HG03460 (cell line): ENCODE measurements at regions not wholly inside any gene's neighbourhood (a gene's known extent, or its start where the extent isn't known, plus 50 kb on each side); places are given as distances from the start of the nearest gene placed in this dataset.
"Not testable (repeated sequence)": the region's sequence is repeated elsewhere in the genome, so short reads cannot be mapped to it uniquely, and the experiment has no call there.

Experiments
- ATAC-seq: cut with Tn5 transposase; IDR thresholded peaks from one replicate; pipeline ENCODE4 v1.9.1; 2021; ENCODE audit not compliant: unreplicated experiment

DNA sequence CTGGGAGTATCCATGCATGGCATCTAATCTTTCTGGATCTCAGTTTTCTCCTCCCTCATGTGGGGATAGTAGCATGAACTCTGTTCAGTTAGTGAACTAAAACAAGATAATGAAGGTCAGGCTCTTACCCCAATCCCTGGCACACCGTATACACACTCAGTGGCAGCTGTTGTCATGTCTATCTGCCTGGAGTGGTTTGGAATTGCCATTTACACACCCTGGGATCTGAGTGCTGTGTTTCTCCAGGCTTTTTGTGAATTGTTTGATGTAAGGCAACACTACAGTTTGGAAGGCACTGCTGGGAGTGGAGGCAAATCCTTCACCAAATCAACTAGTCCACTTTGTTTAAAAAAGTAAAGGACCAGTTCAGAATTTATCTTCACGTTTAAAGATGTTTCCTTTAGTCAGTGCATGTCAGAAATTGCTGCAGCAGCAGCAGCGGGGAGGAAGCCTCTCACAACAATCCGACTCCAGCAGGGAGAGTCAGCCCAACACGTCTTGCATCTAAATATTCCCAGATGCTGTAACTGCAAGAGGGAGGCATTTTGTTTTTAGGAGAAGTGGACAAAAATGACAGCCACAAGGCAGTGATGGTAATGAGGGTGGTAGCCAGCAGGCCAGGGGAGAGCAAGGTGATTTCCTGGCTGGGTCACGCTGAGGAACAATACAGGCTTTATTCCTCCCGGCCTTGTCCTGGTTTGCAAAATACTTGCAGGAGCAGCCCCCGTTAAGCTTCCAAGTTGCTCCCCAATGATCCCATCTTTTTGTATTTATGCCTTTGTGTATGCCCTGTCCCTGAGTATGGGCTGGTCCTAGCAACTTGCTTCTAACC, 128.5 kb upstream of the LRIG1 start:
- ATAC-seq: no peak

GRCh38 chr3:66629982-66630368, 129.2 kb upstream of the LRIG1 start:
- no peak for ATAC-seq

GRCh38 chr3:66633402-66634381, 132.9 kb upstream of the LRIG1 start:
- ATAC-seq: no peak

DNA sequence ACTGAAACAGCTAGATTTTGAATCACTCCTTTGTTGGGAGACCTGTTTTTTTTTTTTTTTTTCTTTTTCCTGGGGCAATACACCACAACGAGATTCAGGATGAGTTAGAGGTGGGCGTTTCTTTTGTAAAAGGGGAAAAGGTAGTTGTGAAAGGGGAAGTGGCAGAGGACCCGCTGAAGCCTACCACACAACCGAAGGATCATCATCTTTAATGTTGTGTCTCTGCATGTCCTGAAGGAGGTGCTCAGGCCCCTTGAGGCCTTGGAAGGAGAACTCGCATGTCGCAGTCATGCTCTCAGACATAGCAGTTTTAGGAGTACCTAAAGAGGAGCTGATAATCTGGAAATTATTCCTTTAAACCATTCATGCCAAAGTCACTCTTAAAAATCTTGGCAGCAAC, 137.9 kb upstream of the LRIG1 start:
- ATAC-seq: no peak

DNA sequence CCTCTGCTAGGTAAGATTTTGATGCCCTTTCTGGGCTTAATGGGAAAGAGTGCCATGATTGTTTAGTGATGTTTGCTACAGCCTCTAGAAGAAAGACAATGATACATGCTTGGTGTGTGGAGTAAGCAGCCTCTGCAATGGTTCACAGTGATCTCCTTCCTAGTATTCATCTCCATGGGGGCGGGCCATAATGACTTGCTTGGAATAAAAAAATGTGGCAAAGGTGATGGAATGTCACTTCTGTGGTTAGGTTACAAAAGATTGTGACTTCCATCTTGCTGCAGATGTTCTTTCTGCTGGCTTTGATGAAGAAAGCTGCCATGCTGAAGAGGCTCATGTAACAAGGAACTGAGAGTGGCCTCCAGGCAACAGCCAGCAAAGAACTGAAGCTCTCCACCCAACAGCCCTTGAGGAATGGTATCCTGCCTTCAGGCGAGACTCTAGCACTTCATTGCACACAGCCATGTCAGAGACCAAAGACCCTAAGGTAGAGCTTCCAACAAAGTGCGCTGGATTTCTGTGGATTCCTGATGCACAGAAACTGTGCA, 139.1 kb upstream of the LRIG1 start:
- no peak for ATAC-seq

DNA sequence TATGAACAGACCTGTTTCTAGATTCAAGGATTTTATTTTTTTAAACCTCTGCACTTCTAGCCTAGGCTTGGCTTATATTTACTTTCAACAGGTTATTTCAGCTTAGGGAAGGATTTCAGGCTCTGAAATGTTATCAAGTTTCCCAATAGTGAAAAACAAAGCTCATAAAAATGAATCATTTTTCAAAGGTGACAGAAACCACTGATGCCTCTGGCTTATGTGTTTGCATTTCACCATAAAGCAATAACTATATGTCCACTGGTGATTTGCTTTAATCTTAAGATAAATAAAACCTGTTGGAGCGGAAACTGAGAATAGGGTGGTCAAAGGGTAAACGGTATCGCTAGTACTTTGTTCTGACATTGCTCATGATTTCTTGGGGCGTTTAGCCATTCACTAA, 141.2 kb upstream of the LRIG1 start:
- ATAC-seq: no peak

DNA sequence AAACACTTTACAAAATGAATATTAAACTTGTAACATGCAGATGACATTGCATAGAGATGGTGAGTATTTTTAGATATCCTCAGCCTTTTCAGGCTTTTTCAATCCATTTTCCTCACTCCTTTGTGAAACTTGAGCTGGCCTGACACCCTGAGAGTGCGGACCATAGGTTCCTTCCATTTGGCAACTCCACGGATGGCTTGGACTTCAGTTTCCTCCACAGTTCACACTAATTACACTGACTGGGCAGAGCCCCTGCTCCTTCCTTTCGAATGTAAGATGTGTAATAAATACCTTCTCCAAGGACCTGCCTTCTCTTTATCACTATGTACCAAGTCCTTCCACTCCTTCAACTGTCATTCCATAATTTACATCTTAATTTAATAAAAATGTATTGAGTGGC, 141.7 kb upstream of the LRIG1 start:
- ATAC-seq: no peak

- no peak for ATAC-seq
These were observed 143.7 kb upstream of the LRIG1 start for GRCh38 chr3:66644549-66644948.

GRCh38 chr3:66648975-66649374, 148.2 kb upstream of the LRIG1 start:
- no peak for ATAC-seq

- not testable (repeated sequence) for ATAC-seq
These were observed 150.7 kb upstream of the LRIG1 start for GRCh38 chr3:66651520-66651919.

GRCh38 chr3:66652100-66652499, 151.3 kb upstream of the LRIG1 start:
- ATAC-seq: not testable (repeated sequence)

DNA sequence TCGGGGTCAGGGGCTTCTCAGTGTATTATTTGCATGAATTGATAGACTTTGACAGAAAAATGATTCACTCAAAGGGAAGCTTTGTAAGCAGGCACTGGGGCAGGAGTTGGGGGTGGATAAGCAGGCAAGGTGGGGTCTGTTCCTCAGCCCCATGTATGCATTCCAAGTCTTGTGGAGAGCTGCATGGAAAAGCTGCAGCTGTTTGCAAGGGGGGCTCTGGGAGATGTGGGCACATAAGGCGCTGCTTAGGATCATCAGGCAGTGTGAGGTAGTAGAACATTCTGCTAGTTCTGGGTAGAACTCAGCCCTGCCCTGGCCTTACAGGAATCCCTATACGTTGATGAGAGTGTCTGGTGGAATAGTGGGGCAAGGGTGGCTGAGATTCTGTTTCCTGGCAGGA, 154.2 kb upstream of the LRIG1 start:
- no peak for ATAC-seq

- ATAC-seq: no peak
These were observed 154.8 kb upstream of the LRIG1 start for GRCh38 chr3:66655671-66656070.

DNA sequence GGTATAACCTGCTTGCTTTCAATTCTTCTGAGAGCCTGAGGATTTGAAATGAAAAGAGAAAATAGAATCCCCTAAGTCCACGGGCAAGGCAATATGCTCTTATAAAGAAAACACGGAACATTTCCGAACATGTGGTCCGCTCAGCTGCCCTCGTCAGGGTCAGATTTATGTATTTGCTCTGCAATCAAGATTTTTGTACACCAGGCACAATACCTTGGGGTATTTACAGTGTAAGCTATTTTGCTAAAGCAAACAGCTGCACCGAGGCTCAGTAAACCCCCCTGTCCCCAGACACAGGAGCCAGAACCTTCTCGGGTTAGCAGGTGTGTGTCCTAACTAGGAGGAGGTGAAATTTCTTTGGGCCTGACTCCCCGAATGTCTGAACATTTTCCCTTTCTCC, 155.8 kb upstream of the LRIG1 start:
- ATAC-seq: no peak

DNA sequence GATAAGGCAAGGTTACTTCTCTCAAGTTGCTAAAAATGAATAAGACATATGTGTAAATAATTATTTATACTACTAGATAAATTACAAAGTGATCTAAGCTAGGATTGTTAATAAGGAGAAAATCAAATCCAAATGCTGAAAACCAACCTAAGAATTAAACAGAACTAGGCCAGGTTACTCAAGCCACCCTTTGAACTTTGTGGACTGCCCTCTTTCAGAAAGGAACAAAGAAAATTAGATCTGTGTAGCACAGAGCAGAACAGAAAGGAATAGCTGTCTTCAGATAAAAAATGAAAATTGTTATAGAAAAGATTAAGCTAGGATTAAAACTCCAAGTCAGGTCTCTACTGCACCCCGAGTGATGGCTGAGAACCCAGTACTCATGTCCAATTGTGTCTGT, 158.2 kb upstream of the LRIG1 start:
- ATAC-seq: no peak

- ATAC-seq: no peak
These were observed 160.8 kb upstream of the LRIG1 start for GRCh38 chr3:66661628-66662027.

DNA sequence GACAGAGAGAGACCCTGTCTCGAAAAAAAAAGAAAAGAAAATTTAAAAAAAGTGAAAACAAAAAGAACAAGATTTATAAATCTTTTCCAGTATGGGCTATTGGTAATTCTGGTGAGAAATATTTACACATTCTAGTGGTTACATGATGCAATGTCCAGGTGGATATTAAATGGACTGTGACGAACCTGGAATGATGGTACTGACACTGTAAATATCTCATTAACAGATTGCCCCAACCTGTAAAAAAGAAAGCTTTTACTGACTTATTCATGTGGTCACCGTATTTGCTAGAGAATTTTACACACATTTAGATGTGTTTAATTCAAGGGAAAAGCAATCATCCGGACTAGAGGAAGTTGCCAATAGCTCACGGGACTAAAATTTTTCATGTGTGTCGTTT, 162.1 kb upstream of the LRIG1 start:
- ATAC-seq: no peak

DNA sequence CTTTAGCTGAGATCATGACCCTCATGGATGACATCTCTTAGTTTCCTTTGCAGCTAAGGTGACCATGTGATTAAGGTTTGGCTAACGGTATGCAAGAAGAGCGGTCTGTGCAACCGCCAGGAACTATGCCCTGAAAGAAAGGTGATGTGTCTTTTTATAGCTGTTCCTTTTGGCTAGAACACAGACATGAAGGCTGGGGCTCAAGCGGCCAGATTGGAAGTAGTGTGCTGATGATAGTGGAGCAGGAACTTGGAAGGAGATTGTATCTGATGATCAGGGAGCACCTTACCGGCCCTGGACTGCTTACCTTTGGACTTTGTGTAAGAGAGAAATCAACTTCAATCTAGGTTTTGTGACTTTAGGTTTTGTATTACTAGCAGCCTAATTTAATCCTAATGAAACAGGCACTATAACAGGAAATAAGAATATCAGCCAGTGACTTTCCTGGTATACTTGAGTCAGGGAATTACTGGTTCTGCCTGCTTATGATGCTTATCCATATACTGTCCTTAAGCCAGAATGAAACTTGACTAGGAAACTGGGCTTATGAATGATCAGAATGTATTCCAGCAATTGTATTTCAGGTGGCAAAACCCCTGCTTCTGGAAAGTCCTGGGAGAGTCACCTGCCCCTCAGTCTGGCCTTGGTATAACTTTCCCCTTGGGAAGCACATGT, 164.3 kb upstream of the LRIG1 start:
- ATAC-seq: no peak

GRCh38 chr3:66666362-66666761, 165.5 kb upstream of the LRIG1 start:
- no peak for ATAC-seq

DNA sequence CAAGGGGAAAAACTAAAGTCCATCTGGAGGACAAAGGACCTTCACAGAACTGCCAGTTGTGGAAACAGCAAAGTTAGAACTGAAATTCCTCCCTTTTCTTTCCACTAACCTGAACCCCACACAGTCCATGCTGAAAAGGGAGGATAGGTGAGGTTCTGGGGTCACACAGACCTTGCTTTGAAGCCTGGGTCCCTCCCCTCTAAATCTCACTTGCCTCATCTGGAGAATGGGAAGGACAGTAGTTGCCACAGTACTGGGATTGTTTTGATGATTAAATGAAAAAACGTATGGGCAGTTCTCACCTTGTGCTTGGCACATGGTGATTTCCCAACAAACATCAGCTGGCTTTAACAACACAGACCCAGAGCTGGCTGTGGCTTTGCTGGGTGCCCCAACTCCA, 166.4 kb upstream of the LRIG1 start:
- ATAC-seq: no peak

DNA sequence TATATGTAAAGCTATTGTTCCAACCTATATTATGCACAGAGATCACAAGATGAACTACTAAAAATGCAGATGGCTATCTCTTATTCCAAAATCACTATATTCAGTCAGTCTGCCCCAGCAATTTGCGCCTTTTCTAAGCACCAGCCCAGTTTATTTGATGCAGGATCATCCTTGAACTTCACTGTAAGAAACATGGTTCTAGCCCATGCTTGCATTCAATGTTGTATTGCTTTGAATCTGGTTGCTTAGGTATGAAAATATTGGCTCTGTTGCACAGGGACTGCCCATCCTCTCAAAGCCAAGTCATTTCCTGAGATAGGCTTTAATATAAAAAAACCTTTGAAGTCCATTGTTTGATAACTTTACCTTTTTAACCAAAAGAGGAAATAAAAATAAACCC, 170.5 kb upstream of the LRIG1 start:
- ATAC-seq: no peak
